WTC11 (cell line): ENCODE measurements at regions not wholly inside any gene's neighbourhood (a gene's known extent, or its start where the extent isn't known, plus 50 kb on each side); places are given as distances from the start of the nearest gene placed in this dataset.

Source experiments
- ATAC-seq: fragments of 200-7000 bp; cut with Tn5 transposase; 2 replicates; pipeline ENCODE4 v1.10.0; 2021; ENCODE audit warnings: mild to moderate bottlenecking, moderate library complexity
- CTCF ChIA-PET: fragments of 300-600 bp; sonication (Branson Sonifier 250); formaldehyde crosslinking; loops from one replicate; lab custom pipeline; 2021; ENCODE audit warnings: antibody characterized with exemption; lab: Charles Lee
- POLR2A ChIA-PET: fragments of 350-600 bp; sonication (Branson Sonifier 250); formaldehyde crosslinking; loops from one replicate; lab custom pipeline; 2021; ENCODE audit warnings: antibody characterized with exemption; lab: Charles Lee
- DNase-seq: peaks from one replicate; pipeline ENCODE4 v3.0.0; 2021; ENCODE audit warnings: low spot score
- H3K27ac Mint-ChIP-seq: 2 replicates; pipeline ENCODE4 v1.8.0; 2021; ENCODE audit warnings: mixed read lengths
- H3K27me3 Mint-ChIP-seq: 2 replicates; pipeline ENCODE4 v1.8.0; 2021; ENCODE audit warnings: low read depth, mild to moderate bottlenecking, moderate library complexity, mixed read lengths
- H3K36me3 Mint-ChIP-seq: 2 replicates; pipeline ENCODE4 v1.8.0; 2021; ENCODE audit warnings: mixed read lengths
- H3K4me1 Mint-ChIP-seq: 2 replicates; pipeline ENCODE4 v1.8.0; 2022; ENCODE audit warnings: mixed read lengths
- H3K4me3 Mint-ChIP-seq: 2 replicates; pipeline ENCODE4 v1.8.0; 2021; ENCODE audit warnings: mild to moderate bottlenecking, moderate library complexity, mixed read lengths
- H3K9me3 Mint-ChIP-seq: 2 replicates; pipeline ENCODE4 v1.8.0; 2021; ENCODE audit warnings: mixed read lengths
- ATF6 ChIP-seq: sonication (generic); formaldehyde crosslinking; IDR thresholded peaks from 2 replicates; pipeline ENCODE4 v1.8.1; 2023; ENCODE audit warnings: mild to moderate bottlenecking, missing genetic modification reagents
- CREM ChIP-seq: sonication (generic); formaldehyde crosslinking; IDR thresholded peaks from 2 replicates; pipeline ENCODE4 v1.8.1; 2022; ENCODE audit warnings: mild to moderate bottlenecking, missing genetic modification reagents, moderate library complexity
- ELF4 ChIP-seq: sonication (generic); formaldehyde crosslinking; IDR thresholded peaks from 2 replicates; pipeline ENCODE4 v1.8.1; 2022; ENCODE audit warnings: low read depth, mild to moderate bottlenecking, moderate library complexity, missing genetic modification reagents
- FOXK1 ChIP-seq: sonication (generic); formaldehyde crosslinking; IDR thresholded peaks from 2 replicates; pipeline ENCODE4 v1.8.0; 2022; ENCODE audit warnings: mild to moderate bottlenecking, moderate library complexity, missing genetic modification reagents
- HMGA2 ChIP-seq: fragments of 250-450 bp; sonication (Bioruptor Pico); IDR thresholded peaks from 2 replicates; pipeline ENCODE4 v1.4.0; 2021; ENCODE audit warnings: mild to moderate bottlenecking, moderate library complexity
- IRF1 ChIP-seq: sonication (generic); formaldehyde crosslinking; IDR thresholded peaks from 2 replicates; pipeline ENCODE4 v1.8.0; 2023; ENCODE audit warnings: missing genetic modification reagents
- IRF2 ChIP-seq: sonication (generic); formaldehyde crosslinking; IDR thresholded peaks from 2 replicates; pipeline ENCODE4 v1.8.0; 2022; ENCODE audit warnings: low read depth, missing genetic modification reagents, borderline replicate concordance
- NFATC4 ChIP-seq: fragments of 250-450 bp; sonication (Bioruptor Pico); IDR thresholded peaks from 2 replicates; pipeline ENCODE4 v1.9.0; 2021; ENCODE audit warnings: mild to moderate bottlenecking
- NFYB ChIP-seq: sonication (generic); formaldehyde crosslinking; conservative IDR thresholded peaks from 2 replicates; pipeline ENCODE4 v1.8.0; 2022; ENCODE audit warnings: low read depth, missing genetic modification reagents
- NR2C2 ChIP-seq: sonication (generic); formaldehyde crosslinking; IDR thresholded peaks from 2 replicates; pipeline ENCODE4 v1.8.0; 2022; ENCODE audit warnings: mild to moderate bottlenecking, missing genetic modification reagents
- PRRX2 ChIP-seq: fragments of 250-450 bp; sonication (Bioruptor Pico); IDR thresholded peaks from 2 replicates; pipeline ENCODE4 v1.8.0; 2021; ENCODE audit warnings: mild to moderate bottlenecking
- RELA ChIP-seq: sonication (generic); formaldehyde crosslinking; IDR thresholded peaks from 2 replicates; pipeline ENCODE4 v1.8.1; 2022; ENCODE audit warnings: missing genetic modification reagents, mild to moderate bottlenecking, borderline replicate concordance
- RORB ChIP-seq: fragments of 250-450 bp; sonication (Bioruptor Pico); IDR thresholded peaks from 2 replicates; pipeline ENCODE4 v1.9.0; 2021; ENCODE audit warnings: mild to moderate bottlenecking
- SMAD4 ChIP-seq: sonication (generic); formaldehyde crosslinking; IDR thresholded peaks from 2 replicates; pipeline ENCODE4 v1.8.0; 2022; ENCODE audit warnings: mild to moderate bottlenecking, missing genetic modification reagents
- SP1 ChIP-seq: sonication (generic); formaldehyde crosslinking; conservative IDR thresholded peaks from 2 replicates; pipeline ENCODE4 v1.8.1; 2022; ENCODE audit warnings: missing genetic modification reagents
- TCF7 ChIP-seq: sonication (generic); formaldehyde crosslinking; IDR thresholded peaks from 2 replicates; pipeline ENCODE4 v1.8.0; 2022; ENCODE audit warnings: mild to moderate bottlenecking, low read depth, missing genetic modification reagents, moderate library complexity
- TP53 ChIP-seq: sonication (generic); formaldehyde crosslinking; IDR thresholded peaks from 2 replicates; pipeline ENCODE4 v1.8.1; 2023; ENCODE audit warnings: mild to moderate bottlenecking, missing genetic modification reagents
- ZBTB21 ChIP-seq: sonication (generic); formaldehyde crosslinking; IDR thresholded peaks from 2 replicates; pipeline ENCODE4 v1.8.1; 2023; ENCODE audit warnings: mild to moderate bottlenecking, missing genetic modification reagents, borderline replicate concordance
- ZNF232 ChIP-seq: sonication (generic); formaldehyde crosslinking; IDR thresholded peaks from 2 replicates; pipeline ENCODE4 v1.8.0; 2022; ENCODE audit warnings: mild to moderate bottlenecking, missing genetic modification reagents
- ZNF263 ChIP-seq: sonication (generic); formaldehyde crosslinking; IDR thresholded peaks from 2 replicates; pipeline ENCODE4 v1.8.1; 2022; ENCODE audit warnings: low read depth, mild to moderate bottlenecking, moderate library complexity, missing genetic modification reagents
- TF ChIP-seq, protein P1 (sequence below): fragments of 250-450 bp; sonication (Bioruptor Pico); IDR thresholded peaks from 2 replicates; pipeline ENCODE4 v2.1.2; 2022; ENCODE audit warnings: mild to moderate bottlenecking, moderate library complexity
- TF ChIP-seq, protein P2 (sequence below): fragments of 250-450 bp; sonication (Bioruptor Pico); IDR thresholded peaks from 2 replicates; pipeline ENCODE4 v1.9.0; 2021; ENCODE audit warnings: mild to moderate bottlenecking, borderline replicate concordance
- TF ChIP-seq, protein P3 (sequence below): fragments of 250-450 bp; sonication (Bioruptor Pico); IDR thresholded peaks from 2 replicates; pipeline ENCODE4 v1.9.0; 2021; ENCODE audit warnings: mild to moderate bottlenecking

DNA sequence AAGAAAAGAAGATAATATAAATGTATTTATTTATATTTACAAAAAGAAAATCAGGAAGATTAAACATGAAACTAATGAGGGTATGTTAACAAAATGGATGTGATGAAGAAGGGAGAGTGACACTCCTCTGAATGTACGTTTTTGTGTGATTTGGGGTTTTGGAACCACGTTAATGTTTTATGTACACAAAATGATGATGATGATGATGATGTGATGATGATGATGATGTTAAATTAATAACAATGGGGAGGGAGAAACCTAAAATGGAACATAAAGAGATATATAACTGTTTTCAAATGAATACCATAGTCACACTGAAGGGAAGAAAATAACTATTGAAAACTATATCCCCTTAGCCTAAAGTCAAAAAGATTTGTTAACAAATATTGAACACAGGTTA, 143.1 kb downstream of the RCN1 start:
- Mint-ChIP-seq H3K27me3 (no peaks in the 10 kb centered on the region), H3K4me1 (no peaks in the 10 kb centered on the region), H3K4me3 (no peak overlapping the region), H3K36me3 (no peaks in the 10 kb centered on the region), H3K9me3 (no peaks in the 10 kb centered on the region; the same call in 1 of the 2 replicates), H3K27ac (no peak overlapping the region)
- ChIA-PET POLR2A (no interaction called here), CTCF (no interaction called here)
- TF ChIP-seq ZNF263 (no peak), RORB (no peak), RELA (no peak), HMGA2 (no peak), NFATC4 (CRISPR knock-in tag) (no peak), TCF7 (CRISPR knock-in tag) (no peak), ZNF232 (CRISPR knock-in tag) (no peak)
- TF ChIP-seq, protein P1, sequence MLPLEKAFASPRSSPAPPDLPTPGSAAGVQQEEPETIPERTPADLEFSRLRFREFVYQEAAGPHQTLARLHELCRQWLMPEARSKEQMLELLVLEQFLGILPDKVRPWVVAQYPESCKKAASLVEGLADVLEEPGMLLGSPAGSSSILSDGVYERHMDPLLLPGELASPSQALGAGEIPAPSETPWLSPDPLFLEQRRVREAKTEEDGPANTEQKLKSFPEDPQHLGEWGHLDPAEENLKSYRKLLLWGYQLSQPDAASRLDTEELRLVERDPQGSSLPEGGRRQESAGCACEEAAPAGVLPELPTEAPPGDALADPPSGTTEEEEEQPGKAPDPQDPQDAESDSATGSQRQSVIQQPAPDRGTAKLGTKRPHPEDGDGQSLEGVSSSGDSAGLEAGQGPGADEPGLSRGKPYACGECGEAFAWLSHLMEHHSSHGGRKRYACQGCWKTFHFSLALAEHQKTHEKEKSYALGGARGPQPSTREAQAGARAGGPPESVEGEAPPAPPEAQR (CRISPR knock-in tag): no peak
- TF ChIP-seq, protein P2, sequence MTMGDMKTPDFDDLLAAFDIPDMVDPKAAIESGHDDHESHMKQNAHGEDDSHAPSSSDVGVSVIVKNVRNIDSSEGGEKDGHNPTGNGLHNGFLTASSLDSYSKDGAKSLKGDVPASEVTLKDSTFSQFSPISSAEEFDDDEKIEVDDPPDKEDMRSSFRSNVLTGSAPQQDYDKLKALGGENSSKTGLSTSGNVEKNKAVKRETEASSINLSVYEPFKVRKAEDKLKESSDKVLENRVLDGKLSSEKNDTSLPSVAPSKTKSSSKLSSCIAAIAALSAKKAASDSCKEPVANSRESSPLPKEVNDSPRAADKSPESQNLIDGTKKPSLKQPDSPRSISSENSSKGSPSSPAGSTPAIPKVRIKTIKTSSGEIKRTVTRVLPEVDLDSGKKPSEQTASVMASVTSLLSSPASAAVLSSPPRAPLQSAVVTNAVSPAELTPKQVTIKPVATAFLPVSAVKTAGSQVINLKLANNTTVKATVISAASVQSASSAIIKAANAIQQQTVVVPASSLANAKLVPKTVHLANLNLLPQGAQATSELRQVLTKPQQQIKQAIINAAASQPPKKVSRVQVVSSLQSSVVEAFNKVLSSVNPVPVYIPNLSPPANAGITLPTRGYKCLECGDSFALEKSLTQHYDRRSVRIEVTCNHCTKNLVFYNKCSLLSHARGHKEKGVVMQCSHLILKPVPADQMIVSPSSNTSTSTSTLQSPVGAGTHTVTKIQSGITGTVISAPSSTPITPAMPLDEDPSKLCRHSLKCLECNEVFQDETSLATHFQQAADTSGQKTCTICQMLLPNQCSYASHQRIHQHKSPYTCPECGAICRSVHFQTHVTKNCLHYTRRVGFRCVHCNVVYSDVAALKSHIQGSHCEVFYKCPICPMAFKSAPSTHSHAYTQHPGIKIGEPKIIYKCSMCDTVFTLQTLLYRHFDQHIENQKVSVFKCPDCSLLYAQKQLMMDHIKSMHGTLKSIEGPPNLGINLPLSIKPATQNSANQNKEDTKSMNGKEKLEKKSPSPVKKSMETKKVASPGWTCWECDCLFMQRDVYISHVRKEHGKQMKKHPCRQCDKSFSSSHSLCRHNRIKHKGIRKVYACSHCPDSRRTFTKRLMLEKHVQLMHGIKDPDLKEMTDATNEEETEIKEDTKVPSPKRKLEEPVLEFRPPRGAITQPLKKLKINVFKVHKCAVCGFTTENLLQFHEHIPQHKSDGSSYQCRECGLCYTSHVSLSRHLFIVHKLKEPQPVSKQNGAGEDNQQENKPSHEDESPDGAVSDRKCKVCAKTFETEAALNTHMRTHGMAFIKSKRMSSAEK (CRISPR knock-in tag): no peak
- ATAC-seq (no peak), DNase-seq (no peak)

- TF ChIP-seq ELF4 (CRISPR knock-in tag) (no peak), FOXK1 (CRISPR knock-in tag) (no peak), RORB (no peak), ATF6 (CRISPR knock-in tag) (no peak), CREM (CRISPR knock-in tag) (no peak), NR2C2 (CRISPR knock-in tag) (no peak), IRF1 (CRISPR knock-in tag) (no peak), SMAD4 (CRISPR knock-in tag) (no peak), ZNF263 (no peak), NFYB (no peak), SP1 (CRISPR knock-in tag) (no peak), HMGA2 (no peak), TP53 (CRISPR knock-in tag) (no peak), PRRX2 (no peak), IRF2 (CRISPR knock-in tag) (no peak), ZBTB21 (CRISPR knock-in tag) (no peak)
- TF ChIP-seq, protein P3, sequence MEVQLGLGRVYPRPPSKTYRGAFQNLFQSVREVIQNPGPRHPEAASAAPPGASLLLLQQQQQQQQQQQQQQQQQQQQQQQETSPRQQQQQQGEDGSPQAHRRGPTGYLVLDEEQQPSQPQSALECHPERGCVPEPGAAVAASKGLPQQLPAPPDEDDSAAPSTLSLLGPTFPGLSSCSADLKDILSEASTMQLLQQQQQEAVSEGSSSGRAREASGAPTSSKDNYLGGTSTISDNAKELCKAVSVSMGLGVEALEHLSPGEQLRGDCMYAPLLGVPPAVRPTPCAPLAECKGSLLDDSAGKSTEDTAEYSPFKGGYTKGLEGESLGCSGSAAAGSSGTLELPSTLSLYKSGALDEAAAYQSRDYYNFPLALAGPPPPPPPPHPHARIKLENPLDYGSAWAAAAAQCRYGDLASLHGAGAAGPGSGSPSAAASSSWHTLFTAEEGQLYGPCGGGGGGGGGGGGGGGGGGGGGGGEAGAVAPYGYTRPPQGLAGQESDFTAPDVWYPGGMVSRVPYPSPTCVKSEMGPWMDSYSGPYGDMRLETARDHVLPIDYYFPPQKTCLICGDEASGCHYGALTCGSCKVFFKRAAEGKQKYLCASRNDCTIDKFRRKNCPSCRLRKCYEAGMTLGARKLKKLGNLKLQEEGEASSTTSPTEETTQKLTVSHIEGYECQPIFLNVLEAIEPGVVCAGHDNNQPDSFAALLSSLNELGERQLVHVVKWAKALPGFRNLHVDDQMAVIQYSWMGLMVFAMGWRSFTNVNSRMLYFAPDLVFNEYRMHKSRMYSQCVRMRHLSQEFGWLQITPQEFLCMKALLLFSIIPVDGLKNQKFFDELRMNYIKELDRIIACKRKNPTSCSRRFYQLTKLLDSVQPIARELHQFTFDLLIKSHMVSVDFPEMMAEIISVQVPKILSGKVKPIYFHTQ (CRISPR knock-in tag): no peak
- TF ChIP-seq, all 79 proteins: peak for 0
- Mint-ChIP-seq H3K9me3 (no peaks in the 10 kb centered on the region), H3K27ac (no peak overlapping the region), H3K4me1 (peaks cover 15% of the 10 kb centered on the region), H3K4me3 (no peak overlapping the region), H3K36me3 (no peaks in the 10 kb centered on the region), H3K27me3 (no peaks in the 10 kb centered on the region)
- ChIA-PET CTCF (interaction anchor here (0.8 to 4.9 kb wide), 3 partner anchors 12 to 56 kb away, joined by 3 to 33 read pairs (median 3); no protein-coding TSS in a partner anchor), POLR2A (interaction anchor here (0.6 kb wide), 1 partner anchor 1922 kb away, joined by 4 read pairs; the partner anchor contains the start of gene ARL14EP)
- no peak for DNase-seq
- ATAC-seq: no peak
These were observed 153.6 kb downstream of the RCN1 start for GRCh38 chr11:32244453-32244852.
